DMS114 treated with DMSO at 0.1 percent for 48 hours (cell line): ENCODE measurements at regions not wholly inside any gene's neighbourhood (a gene's known extent, or its start where the extent isn't known, plus 50 kb on each side); places are given as distances from the start of the nearest gene placed in this dataset.
"Not testable (repeated sequence)": the region's sequence is repeated elsewhere in the genome, so short reads cannot be mapped to it uniquely, and the experiment has no call there.

Source experiments
- DNase-seq: peaks from one replicate; lab custom pipeline; 2025; ENCODE audit not compliant: unreplicated experiment; lab: John Stamatoyannopoulos, UW

GRCh38 chr12:90706036-90706435, 248.9 kb downstream of the CCER1 start:
- DNase-seq: no peak

DNA sequence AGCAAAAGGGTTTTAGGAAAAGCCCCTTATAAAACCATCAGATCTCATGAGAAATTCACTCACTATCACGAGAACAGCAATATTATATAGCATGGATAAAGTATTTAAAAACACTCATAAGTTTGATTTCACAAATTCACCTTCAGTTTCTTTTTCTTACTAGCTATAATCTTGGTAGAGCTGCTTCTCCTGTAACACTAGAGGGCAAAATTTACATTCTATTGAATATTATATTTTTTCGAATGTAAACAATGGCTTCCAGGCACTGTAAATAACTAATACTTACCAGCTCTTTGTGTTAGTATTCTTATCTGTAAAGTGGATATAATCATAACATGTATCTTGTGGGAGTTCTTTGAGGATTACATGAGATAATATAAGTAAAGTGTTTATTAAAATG, 259.6 kb downstream of the CCER1 start:
- no peak for DNase-seq

GRCh38 chr12:90690120-90690519, 264.9 kb downstream of the CCER1 start:
- no peak for DNase-seq

GRCh38 chr12:90687682-90688081, 267.3 kb downstream of the CCER1 start:
- not testable (repeated sequence) for DNase-seq

- no peak for DNase-seq
Observed at GRCh38 chr12:90683871-90684270, 271.1 kb downstream of the CCER1 start.

DNA sequence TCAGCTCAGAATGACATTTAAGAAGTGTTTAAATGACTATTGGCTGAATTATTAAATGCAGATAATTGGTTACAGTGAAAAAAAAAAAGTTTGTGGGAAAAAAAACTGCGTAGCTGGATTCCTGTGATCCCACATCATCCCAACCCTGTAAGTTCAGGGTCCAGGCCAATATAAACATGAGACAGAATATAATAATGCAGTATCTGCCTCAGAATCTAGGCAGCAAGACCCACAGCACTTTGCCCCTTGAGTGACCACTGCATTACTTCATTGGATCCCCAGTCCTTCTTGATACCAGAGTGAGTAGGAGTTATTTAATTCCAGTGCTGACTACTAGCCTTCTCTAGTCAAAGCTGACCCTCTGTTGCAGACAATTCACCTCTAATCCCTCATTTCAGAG, 272.6 kb downstream of the CCER1 start:
- DNase-seq: no peak

DNA sequence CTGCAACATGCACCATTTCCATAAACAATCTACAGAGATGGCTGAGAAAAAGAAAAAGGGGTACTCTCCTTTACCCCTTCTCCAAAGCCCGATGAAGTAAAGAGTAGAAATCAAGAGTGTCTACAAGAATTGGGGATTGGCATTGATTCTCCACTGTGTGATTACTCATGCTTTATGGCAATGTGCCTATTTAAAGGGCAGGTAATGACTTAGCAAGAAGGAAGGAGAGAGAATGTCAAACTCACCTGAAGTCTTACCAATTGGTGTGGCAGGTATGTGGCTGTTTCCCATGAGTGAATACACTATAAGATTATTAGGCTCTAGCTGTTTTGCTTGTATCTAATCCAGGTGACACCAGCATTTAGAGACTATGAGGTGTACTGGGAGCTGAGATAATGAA, 275.3 kb downstream of the CCER1 start:
- DNase-seq: no peak

- DNase-seq: no peak
Observed at GRCh38 chr12:90677552-90677951, 277.4 kb downstream of the CCER1 start.

GRCh38 chr12:90677055-90677454, 277.9 kb downstream of the CCER1 start:
- no peak for DNase-seq

- DNase-seq: no peak
Observed at GRCh38 chr12:90675106-90675505, 279.9 kb downstream of the CCER1 start.

DNA sequence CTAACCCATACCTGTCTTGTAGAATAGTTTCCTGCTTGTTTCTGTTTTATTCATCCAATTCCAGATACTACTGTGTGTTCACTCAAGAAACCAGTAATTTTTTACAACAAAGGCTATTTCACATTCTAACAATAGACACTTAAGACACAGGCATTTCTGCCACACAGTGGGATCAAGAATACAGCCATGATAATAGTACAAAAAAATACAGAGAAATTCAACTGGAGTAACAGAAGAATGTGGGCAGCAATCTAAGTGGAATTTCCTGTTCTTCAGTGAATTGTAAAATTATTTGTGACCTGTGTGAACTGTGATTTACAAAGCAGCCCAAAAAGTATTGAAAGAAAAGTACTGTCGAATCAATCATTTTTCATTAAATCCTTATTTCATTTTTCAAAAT, 282.9 kb downstream of the CCER1 start:
- no peak for DNase-seq

GRCh38 chr12:90663949-90664348, 291.0 kb downstream of the CCER1 start:
- not testable (repeated sequence) for DNase-seq

DNA sequence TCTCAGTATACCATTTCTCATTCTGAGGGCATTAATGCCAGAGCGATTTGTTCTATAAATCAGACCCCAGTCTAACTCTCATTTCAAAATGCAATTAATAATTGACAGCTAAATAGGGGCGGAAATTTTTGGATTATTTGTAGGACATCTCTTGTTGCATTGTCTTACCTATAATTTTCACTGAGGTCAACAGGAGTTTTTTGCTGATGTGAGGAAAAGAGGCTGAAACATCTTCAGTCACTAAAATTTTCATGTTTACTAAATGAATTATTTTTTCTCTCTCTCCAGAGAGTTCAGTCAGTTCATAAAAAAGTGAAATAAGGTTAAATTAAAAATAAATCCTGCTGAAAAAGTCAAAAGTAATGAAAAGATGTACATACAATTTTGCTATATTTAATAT, 295.9 kb downstream of the CCER1 start:
- no peak for DNase-seq

DNA sequence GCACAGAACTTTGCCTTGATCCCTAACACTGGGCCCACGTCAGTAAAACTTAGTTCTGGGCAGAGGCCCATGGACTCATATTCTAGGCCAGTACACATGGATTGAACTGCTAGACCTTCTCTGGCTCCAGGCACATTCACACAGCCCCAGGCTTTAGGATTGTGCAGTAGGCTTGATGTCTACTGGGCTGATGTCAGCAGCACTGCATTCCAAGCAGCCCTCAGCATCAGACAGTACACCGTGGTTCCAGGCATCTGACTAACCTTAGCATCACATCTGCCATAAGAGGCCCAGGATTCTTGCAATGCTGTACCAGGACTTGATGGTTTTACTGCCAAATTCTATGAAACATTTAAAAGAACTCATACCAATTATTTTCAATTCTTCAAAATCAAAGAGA, 301.9 kb downstream of the CCER1 start:
- DNase-seq: no peak

GRCh38 chr12:90652280-90652679, 302.7 kb downstream of the CCER1 start:
- no peak for DNase-seq

DNA sequence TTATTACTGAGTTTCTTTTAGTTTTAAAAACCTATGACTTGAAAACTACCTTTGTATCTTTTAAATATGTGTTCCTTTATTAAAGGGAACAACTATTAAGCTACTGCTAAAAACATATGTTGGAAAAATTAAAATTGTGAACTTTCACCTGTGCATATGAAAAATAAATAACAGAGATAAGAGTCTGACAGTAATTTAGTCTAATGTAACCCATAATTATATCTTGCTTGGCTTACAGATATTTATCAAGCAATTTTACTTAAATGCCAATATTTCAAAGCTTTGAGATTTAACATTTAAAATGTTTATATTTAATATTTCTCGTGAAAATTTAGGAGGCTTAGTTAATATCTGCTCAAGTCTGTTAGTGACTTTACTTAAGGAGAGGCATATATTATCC, 309.8 kb downstream of the CCER1 start:
- DNase-seq: no peak

GRCh38 chr12:90631591-90632212, 323.3 kb downstream of the CCER1 start:
- no peak for DNase-seq

DNA sequence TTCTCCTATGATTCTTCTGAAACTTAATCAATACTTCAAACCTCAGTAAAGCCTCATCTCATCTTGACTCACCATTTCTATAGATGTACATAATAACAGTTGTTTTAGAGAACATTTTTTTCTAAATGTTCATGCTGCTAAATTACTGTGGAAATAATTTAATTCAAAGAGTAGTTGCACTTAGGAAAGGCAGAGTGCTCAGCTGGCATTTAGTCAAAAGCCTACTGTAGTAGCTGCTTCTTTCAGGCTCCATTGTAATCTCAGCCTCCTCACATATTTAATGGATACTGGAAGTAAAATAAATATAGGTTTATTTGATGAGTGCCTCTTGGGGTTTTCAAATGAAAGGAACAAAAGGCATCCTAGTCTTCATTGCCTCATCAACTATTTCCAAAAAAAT, 325.0 kb downstream of the CCER1 start:
- no peak for DNase-seq

- no peak for DNase-seq
Observed at GRCh38 chr12:90628213-90628612, 326.8 kb downstream of the CCER1 start.

GRCh38 chr12:90627180-90627896, 327.6 kb downstream of the CCER1 start:
- no peak for DNase-seq

DNA sequence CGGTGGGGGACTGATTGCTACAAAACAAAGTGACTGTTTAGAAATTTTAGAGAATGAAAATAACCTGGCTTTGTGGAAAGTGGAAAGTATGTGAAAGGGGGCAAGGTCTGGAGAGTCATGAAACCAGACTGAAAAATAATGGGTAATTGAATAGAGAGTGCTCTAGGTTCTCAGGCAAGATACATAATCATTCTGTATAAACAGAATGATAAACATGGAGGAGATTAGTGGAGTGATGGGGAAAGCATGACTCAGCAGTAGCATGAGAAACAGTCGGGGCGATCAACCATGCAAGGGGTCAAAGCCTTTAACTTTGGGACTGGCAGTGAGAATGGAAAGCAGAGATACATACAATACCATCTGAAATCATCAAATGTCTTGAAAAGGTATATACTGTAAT, 332.5 kb downstream of the CCER1 start:
- DNase-seq: no peak

- DNase-seq: no peak
Observed at GRCh38 chr12:90621927-90622326, 333.0 kb downstream of the CCER1 start.

GRCh38 chr12:90619943-90620342, 335.0 kb downstream of the CCER1 start:
- DNase-seq: no peak
